GM23338 (cell line): ENCODE measurements at regions not wholly inside any gene's neighbourhood (a gene's known extent, or its start where the extent isn't known, plus 50 kb on each side); places are given as distances from the start of the nearest gene placed in this dataset.

Experiments used
- ATAC-seq: fragments of 200-7000 bp; cut with Tn5 transposase; 3 replicates; pipeline ENCODE4 v1.9.1; 2020
- DNase-seq: peaks from one replicate; pipeline ENCODE4 v3.0.0-alpha.2; 2015; ENCODE audit warnings: low spot score
- H2AFZ ChIP-seq: fragments of 200-600 bp; sonication (generic); 2 replicates; pipeline ENCODE4 v1.8.0; 2016; ENCODE audit warnings: antibody characterized with exemption, mild to moderate bottlenecking, moderate library complexity
- H3F3A ChIP-seq: fragments of 200-600 bp; sonication (generic); replicated peaks from 2 replicates; pipeline ENCODE4 v1.8.0; 2017; ENCODE audit warnings: antibody characterized with exemption, mixed run types, low read depth
- H3K27ac ChIP-seq: fragments of 200-600 bp; sonication (generic); 2 replicates; pipeline ENCODE4 v1.6.1; 2016; ENCODE audit warnings: low read depth
- H3K27me3 ChIP-seq: fragments of 200-600 bp; sonication (generic); 2 replicates; pipeline ENCODE4 v1.8.0; 2016; ENCODE audit warnings: mild to moderate bottlenecking, mixed run types, moderate library complexity; ENCODE audit not compliant: insufficient read depth
- H3K36me3 ChIP-seq: fragments of 200-600 bp; sonication (generic); 2 replicates; pipeline ENCODE4 v1.8.0; 2016; ENCODE audit warnings: mild to moderate bottlenecking; ENCODE audit not compliant: insufficient read depth
- H3K4me1 ChIP-seq: fragments of 200-600 bp; sonication (generic); 2 replicates; pipeline ENCODE4 v1.8.0; 2016; ENCODE audit warnings: mild to moderate bottlenecking, moderate library complexity; ENCODE audit not compliant: insufficient read depth
- H3K4me2 ChIP-seq: fragments of 200-600 bp; sonication (generic); 2 replicates; pipeline ENCODE4 v1.7.1; 2017; ENCODE audit warnings: mixed run types
- H3K4me3 ChIP-seq: fragments of 200-600 bp; sonication (generic); 2 replicates; pipeline ENCODE4 v1.6.1; 2016; ENCODE audit warnings: mixed run types
- H3K79me2 ChIP-seq: fragments of 200-600 bp; sonication (generic); replicated peaks from 2 replicates; pipeline ENCODE4 v1.8.0; 2017; ENCODE audit warnings: mild to moderate bottlenecking; ENCODE audit not compliant: insufficient read depth
- H3K9me2 ChIP-seq: fragments of 200-600 bp; sonication (generic); 2 replicates; pipeline ENCODE4 v1.8.0; 2017; ENCODE audit not compliant: insufficient read depth
- H4K20me1 ChIP-seq: fragments of 200-600 bp; sonication (generic); replicated peaks from 2 replicates; pipeline ENCODE4 v1.8.0; 2017; ENCODE audit warnings: mild to moderate bottlenecking; ENCODE audit not compliant: insufficient read depth
- H3K27ac Mint-ChIP-seq: 2 replicates; pipeline ENCODE4 v1.8.0; 2020; ENCODE audit warnings: inconsistent platforms, mild to moderate bottlenecking, moderate library complexity, mixed read lengths
- H3K27me3 Mint-ChIP-seq: 3 replicates; pipeline ENCODE4 v1.8.0; 2022; ENCODE audit warnings: low read depth, mild to moderate bottlenecking, moderate library complexity, mixed read lengths, inconsistent platforms; ENCODE audit not compliant: insufficient read depth, poor library complexity
- H3K36me3 Mint-ChIP-seq: 3 replicates; pipeline ENCODE4 v1.8.0; 2021; ENCODE audit warnings: low read depth, mild to moderate bottlenecking, inconsistent platforms, moderate library complexity, mixed read lengths
- H3K4me1 Mint-ChIP-seq: 3 replicates; pipeline ENCODE4 v1.8.0; 2020; ENCODE audit warnings: mild to moderate bottlenecking, inconsistent platforms, mixed read lengths
- H3K4me3 Mint-ChIP-seq: 3 replicates; pipeline ENCODE4 v1.8.0; 2021; ENCODE audit warnings: moderate library complexity, mild to moderate bottlenecking, inconsistent platforms, mixed read lengths
- H3K9me3 Mint-ChIP-seq: 3 replicates; pipeline ENCODE4 v1.8.0; 2020; ENCODE audit warnings: moderate library complexity, mild to moderate bottlenecking, inconsistent platforms, mixed read lengths
- EZH2 ChIP-seq: fragments of 200-600 bp; sonication (generic); IDR thresholded peaks from one replicate; pipeline ENCODE4 v1.8.0; 2017; ENCODE audit warnings: antibody characterized with exemption, mild to moderate bottlenecking, low read depth; ENCODE audit not compliant: unreplicated experiment
- EZH2phosphoT487 ChIP-seq: fragments of 200-600 bp; sonication (generic); IDR thresholded peaks from one replicate; pipeline ENCODE4 v1.8.1; 2018; ENCODE audit warnings: antibody characterized with exemption; ENCODE audit not compliant: unreplicated experiment
- JUNB ChIP-seq: IDR thresholded peaks from one replicate; pipeline ENCODE4 v1.6.1; 2016; ENCODE audit warnings: antibody characterized with exemption; ENCODE audit not compliant: unreplicated experiment
- NANOG ChIP-seq: IDR thresholded peaks from 2 replicates; pipeline ENCODE4 v1.6.1; 2016; ENCODE audit warnings: antibody characterized with exemption, borderline replicate concordance
- REST ChIP-seq: IDR thresholded peaks from one replicate; pipeline ENCODE4 v1.6.1; 2018; ENCODE audit warnings: antibody characterized with exemption; ENCODE audit not compliant: unreplicated experiment
- STAT1 ChIP-seq: IDR thresholded peaks from one replicate; pipeline ENCODE4 v1.6.1; 2016; ENCODE audit warnings: antibody characterized with exemption; ENCODE audit not compliant: unreplicated experiment
- ZNF114 ChIP-seq: fragments of 250-450 bp; sonication (Bioruptor Pico); IDR thresholded peaks from 2 replicates; pipeline ENCODE4 v1.5.0; 2020; ENCODE audit warnings: mild to moderate bottlenecking, moderate library complexity
- ZNF331 ChIP-seq: fragments of 250-450 bp; sonication (Bioruptor Pico); IDR thresholded peaks from 2 replicates; pipeline ENCODE4 v1.5.0; 2020; ENCODE audit warnings: low read depth, mild to moderate bottlenecking, moderate library complexity
- ZNF462 ChIP-seq: fragments of 250-450 bp; sonication (Bioruptor Pico); IDR thresholded peaks from 2 replicates; pipeline ENCODE4 v1.5.0; 2020; ENCODE audit warnings: mild to moderate bottlenecking, moderate library complexity
- TF ChIP-seq, protein P1 (sequence below): IDR thresholded peaks from 2 replicates; pipeline ENCODE4 v1.6.1; 2016; ENCODE audit warnings: antibody characterized with exemption
- TF ChIP-seq, protein P2 (sequence below), 2 experiments: fragments of 200-600 bp in 1 of 2; sonication (generic) in 1 of 2; conservative IDR thresholded peaks; 2 replicates each; pipeline versions ENCODE4 v1.5.1 to v1.6.1; 2016 to 2017; ENCODE audit warnings: antibody characterized with exemption in 2 of 2, low read depth in 2 of 2, mild to moderate bottlenecking in 2 of 2, moderate library complexity in 1 of 2

DNA sequence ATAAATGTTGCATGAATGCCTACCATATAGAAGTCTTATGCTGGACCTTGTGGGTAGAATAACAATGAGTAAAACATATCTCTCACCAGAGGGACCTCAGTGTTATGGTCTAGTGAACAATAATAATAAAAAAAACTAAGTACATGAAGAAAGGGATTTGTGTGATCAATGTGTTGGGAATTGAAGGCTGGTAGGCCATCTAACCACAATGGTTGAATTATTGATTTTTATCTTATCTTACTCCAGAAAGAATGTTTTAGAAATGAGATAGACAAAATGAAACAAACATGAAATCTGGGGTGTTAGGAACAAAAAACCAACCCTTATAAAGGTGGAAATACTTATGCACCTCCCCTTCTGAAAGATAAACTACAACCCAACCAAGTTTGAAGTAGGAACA is 243.9 kb upstream of the LRIG3 start:
- Histone ChIP-seq H4K20me1 (no peaks in the 10 kb centered on the region), H2AFZ (no peak overlapping the region), H3K4me1 (no peaks in the 10 kb centered on the region), H3K27me3 (no peaks in the 10 kb centered on the region), H3K36me3 (no peaks in the 10 kb centered on the region), H3K4me2 (no peak overlapping the region), H3F3A (no peaks in the 10 kb centered on the region), H3K27ac (no peak overlapping the region), H3K9me2 (no peaks in the 10 kb centered on the region), H3K79me2 (no peaks in the 10 kb centered on the region), H3K4me3 (no peak overlapping the region)
- H3K27me3 Mint-ChIP-seq = no peaks in the 10 kb centered on the region
- no peak for TF ChIP-seq ZNF114
- no peak for TF ChIP-seq EZH2phosphoT487
- no peak for TF ChIP-seq EZH2
- TF ChIP-seq REST = no peak
- no peak for TF ChIP-seq STAT1
- no peak for TF ChIP-seq JUNB
- TF ChIP-seq, protein P1, sequence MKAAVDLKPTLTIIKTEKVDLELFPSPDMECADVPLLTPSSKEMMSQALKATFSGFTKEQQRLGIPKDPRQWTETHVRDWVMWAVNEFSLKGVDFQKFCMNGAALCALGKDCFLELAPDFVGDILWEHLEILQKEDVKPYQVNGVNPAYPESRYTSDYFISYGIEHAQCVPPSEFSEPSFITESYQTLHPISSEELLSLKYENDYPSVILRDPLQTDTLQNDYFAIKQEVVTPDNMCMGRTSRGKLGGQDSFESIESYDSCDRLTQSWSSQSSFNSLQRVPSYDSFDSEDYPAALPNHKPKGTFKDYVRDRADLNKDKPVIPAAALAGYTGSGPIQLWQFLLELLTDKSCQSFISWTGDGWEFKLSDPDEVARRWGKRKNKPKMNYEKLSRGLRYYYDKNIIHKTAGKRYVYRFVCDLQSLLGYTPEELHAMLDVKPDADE = no peak
- no peak for TF ChIP-seq NANOG
- no peak for TF ChIP-seq ZNF331 (CRISPR knock-in tag)
- no peaks in the 10 kb centered on the region for H3K9me3 Mint-ChIP-seq
- no peak overlapping the region for H3K4me3 Mint-ChIP-seq
- ATAC-seq = no peak
- H3K4me1 Mint-ChIP-seq = no peaks in the 10 kb centered on the region
- DNase-seq = no peak
- no peak overlapping the region for H3K27ac Mint-ChIP-seq
- H3K36me3 Mint-ChIP-seq = no peaks in the 10 kb centered on the region

DNA sequence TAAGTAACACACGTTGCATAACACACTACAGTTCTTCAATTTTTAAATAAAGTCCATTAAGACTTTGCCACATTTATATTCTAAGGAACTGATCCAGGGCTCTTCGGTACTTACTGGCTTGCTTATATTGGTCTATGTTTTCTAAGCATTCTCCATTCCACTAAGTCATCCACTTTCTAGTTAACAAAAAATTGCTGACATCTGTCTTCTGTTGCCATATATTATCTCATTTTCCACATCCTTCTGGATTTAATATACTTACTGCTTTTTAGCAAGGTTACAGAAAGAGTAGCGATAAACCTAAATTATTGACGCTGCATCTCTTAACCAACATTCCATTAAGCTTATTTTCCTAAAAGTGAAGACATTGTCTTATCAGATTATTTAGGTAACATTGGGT is 238.4 kb upstream of the LRIG3 start:
- H3K36me3 ChIP-seq = peaks cover 2% of the 10 kb centered on the region; the same call in 1 of the 2 replicates
- no peaks in the 10 kb centered on the region for H3K79me2 ChIP-seq
- no peaks in the 10 kb centered on the region for H4K20me1 ChIP-seq
- no peak overlapping the region for H3K4me3 ChIP-seq
- H3K27me3 ChIP-seq = no peaks in the 10 kb centered on the region
- H3K9me3 Mint-ChIP-seq = peaks cover 4% of the 10 kb centered on the region; the same call in 1 of the 3 replicates
- ATAC-seq (no peak), DNase-seq (no peak)
- no peak overlapping the region for H3K27ac Mint-ChIP-seq
- no peak overlapping the region for H3K4me2 ChIP-seq
- no peak overlapping the region for H3K4me3 Mint-ChIP-seq
- peaks cover 4% of the 10 kb centered on the region; the same call in 1 of the 3 replicates for H3K36me3 Mint-ChIP-seq
- no peaks in the 10 kb centered on the region for H3K4me1 ChIP-seq
- no peaks in the 10 kb centered on the region for H3K27me3 Mint-ChIP-seq
- no peaks in the 10 kb centered on the region for H3K9me2 ChIP-seq
- no peak overlapping the region for H3K27ac ChIP-seq
- H2AFZ ChIP-seq = no peak overlapping the region
- peaks cover 4% of the 10 kb centered on the region; the same call in 2 of the 3 replicates for H3K4me1 Mint-ChIP-seq
- H3F3A ChIP-seq = no peaks in the 10 kb centered on the region
- TF ChIP-seq, protein P2, sequence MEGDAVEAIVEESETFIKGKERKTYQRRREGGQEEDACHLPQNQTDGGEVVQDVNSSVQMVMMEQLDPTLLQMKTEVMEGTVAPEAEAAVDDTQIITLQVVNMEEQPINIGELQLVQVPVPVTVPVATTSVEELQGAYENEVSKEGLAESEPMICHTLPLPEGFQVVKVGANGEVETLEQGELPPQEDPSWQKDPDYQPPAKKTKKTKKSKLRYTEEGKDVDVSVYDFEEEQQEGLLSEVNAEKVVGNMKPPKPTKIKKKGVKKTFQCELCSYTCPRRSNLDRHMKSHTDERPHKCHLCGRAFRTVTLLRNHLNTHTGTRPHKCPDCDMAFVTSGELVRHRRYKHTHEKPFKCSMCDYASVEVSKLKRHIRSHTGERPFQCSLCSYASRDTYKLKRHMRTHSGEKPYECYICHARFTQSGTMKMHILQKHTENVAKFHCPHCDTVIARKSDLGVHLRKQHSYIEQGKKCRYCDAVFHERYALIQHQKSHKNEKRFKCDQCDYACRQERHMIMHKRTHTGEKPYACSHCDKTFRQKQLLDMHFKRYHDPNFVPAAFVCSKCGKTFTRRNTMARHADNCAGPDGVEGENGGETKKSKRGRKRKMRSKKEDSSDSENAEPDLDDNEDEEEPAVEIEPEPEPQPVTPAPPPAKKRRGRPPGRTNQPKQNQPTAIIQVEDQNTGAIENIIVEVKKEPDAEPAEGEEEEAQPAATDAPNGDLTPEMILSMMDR (conservative IDR thresholded peaks at IDR 0.05; ENCODE audit: low read depth in 2 of 2) = no peak
- TF ChIP-seq ZNF331 (CRISPR knock-in tag) (no peak), ZNF462 (CRISPR knock-in tag) (no peak)
